B cell (primary cell): ENCODE measurements at regions not wholly inside any gene's neighbourhood (a gene's known extent, or its start where the extent isn't known, plus 50 kb on each side); places are given as distances from the start of the nearest gene placed in this dataset.

Experiments used
- ATAC-seq: fragments of 200-7000 bp; cut with Tn5 transposase; one replicate; pipeline ENCODE4 v1.10.0; 2021; ENCODE audit warnings: low read depth, mild to moderate bottlenecking, moderate number of reproducible peaks, moderate library complexity
- CTCF ChIA-PET: fragments of 350-600 bp; sonication (Branson Sonifier 250); formaldehyde crosslinking; loops from one replicate; lab custom pipeline; 2021; ENCODE audit warnings: antibody characterized with exemption, inconsistent platforms; lab: Charles Lee
- POLR2A ChIA-PET: fragments of 350-600 bp; sonication (Branson Sonifier 250); formaldehyde crosslinking; loops from one replicate; lab custom pipeline; 2021; ENCODE audit warnings: antibody characterized with exemption; lab: Charles Lee
- DNase-seq: peaks from one replicate; pipeline ENCODE4 v3.0.0; 2013
- H2AFZ ChIP-seq: 2 replicates; pipeline ENCODE4 v1.6.1; 2012; ENCODE audit warnings: mild to moderate bottlenecking, low read depth, low read length; ENCODE audit not compliant: insufficient read depth, poor library complexity, severe bottlenecking
- H3K27ac ChIP-seq, 2 donors: 1 replicate in 1 of 2; 2 replicates in 1 of 2; pipeline ENCODE4 v1.5.1; 2012 to 2013; ENCODE audit warnings: low read length in 2 of 2, mild to moderate bottlenecking in 2 of 2, moderate library complexity in 1 of 2
- H3K27me3 ChIP-seq, 4 experiments: fragments of 200-600 bp in 1 of 4; sonication (generic) in 1 of 4; replicated peaks in 1 of 4; 1 replicate in 2 of 4; 2 replicates in 2 of 4; pipeline versions ENCODE4 v1.6.1 to v1.7.0; 2013 to 2016; ENCODE audit warnings: low read length in 3 of 4, mild to moderate bottlenecking in 2 of 4, mixed read lengths in 1 of 4, moderate library complexity in 1 of 4; ENCODE audit not compliant: insufficient read depth in 4 of 4, control insufficient read depth in 3 of 4; ENCODE audit errors: control extremely low read depth in 1 of 4
- H3K36me3 ChIP-seq, 2 experiments: replicated peaks in 1 of 2; 1 replicate in 1 of 2; 2 replicates in 1 of 2; pipeline versions ENCODE4 v1.6.1 to v1.7.1; 2013; ENCODE audit warnings: low read length in 1 of 2; ENCODE audit not compliant: insufficient read depth in 2 of 2, control insufficient read depth in 1 of 2; ENCODE audit errors: control extremely low read depth in 1 of 2, extremely low read depth in 1 of 2
- H3K4me1 ChIP-seq, 2 donors: fragments of 200-600 bp in 1 of 2; sonication (generic) in 1 of 2; 1 replicate in 1 of 2; 2 replicates in 1 of 2; pipeline versions ENCODE4 v1.5.1 to v1.6.1; 2013 to 2017; ENCODE audit warnings: low read length in 2 of 2; ENCODE audit not compliant: control insufficient read depth in 2 of 2, insufficient read depth in 2 of 2
- H3K4me2 ChIP-seq: replicated peaks from 2 replicates; pipeline ENCODE3; 2012; ENCODE audit warnings: mild to moderate bottlenecking, low read depth, low read length; ENCODE audit not compliant: poor library complexity, severe bottlenecking
- H3K4me3 ChIP-seq, 5 experiments: fragments of 200-600 bp in 1 of 5; sonication (generic) in 1 of 5; 1 replicate in 3 of 5; 2 replicates in 2 of 5; pipeline versions ENCODE4 v1.5.1 to v1.7.0; 2011 to 2016; ENCODE audit warnings: low read length in 4 of 5, mild to moderate bottlenecking in 4 of 5, low read depth in 2 of 5, control low read depth in 1 of 5, moderate library complexity in 1 of 5; ENCODE audit not compliant: insufficient read depth in 1 of 5; ENCODE audit errors: control extremely low read depth in 1 of 5, extremely low read depth in 1 of 5
- H3K79me2 ChIP-seq: fragments of 200-600 bp; sonication (generic); one replicate; pipeline ENCODE4 v1.6.0; 2016; ENCODE audit warnings: low read length; ENCODE audit not compliant: control insufficient read depth, insufficient read depth
- H3K9ac ChIP-seq: fragments of 200-600 bp; sonication (generic); 2 replicates; pipeline ENCODE4 v1.6.1; 2017; ENCODE audit warnings: mild to moderate bottlenecking, low read length, moderate library complexity
- H3K9me3 ChIP-seq, 3 donors: one replicate each; pipeline versions ENCODE4 v1.6.1 to v1.7.1; 2013; ENCODE audit warnings: low read length in 2 of 3; ENCODE audit not compliant: control insufficient read depth in 2 of 3, insufficient read depth in 1 of 3; ENCODE audit errors: control extremely low read depth in 1 of 3
- H4K20me1 ChIP-seq: 2 replicates; pipeline ENCODE4 v1.6.0; 2012; ENCODE audit warnings: mild to moderate bottlenecking, low read length; ENCODE audit not compliant: insufficient read depth, control insufficient read depth, poor library complexity, severe bottlenecking
- H3K27ac Mint-ChIP-seq: one replicate; pipeline ENCODE4 v1.8.0; 2021; ENCODE audit warnings: mixed read lengths
- H3K27me3 Mint-ChIP-seq: one replicate; pipeline ENCODE4 v1.8.0; 2021; ENCODE audit warnings: mixed read lengths
- H3K4me1 Mint-ChIP-seq: one replicate; pipeline ENCODE4 v1.8.0; 2021; ENCODE audit warnings: mixed read lengths
- H3K4me3 Mint-ChIP-seq: one replicate; pipeline ENCODE4 v1.8.0; 2021; ENCODE audit warnings: mixed read lengths
- H3K9me3 Mint-ChIP-seq: one replicate; pipeline ENCODE4 v1.8.0; 2022; ENCODE audit warnings: mixed read lengths; ENCODE audit not compliant: insufficient read depth
- EZH2 ChIP-seq: IDR thresholded peaks from 2 replicates; pipeline ENCODE4 v1.6.1; 2012; ENCODE audit warnings: borderline replicate concordance, low read depth, mild to moderate bottlenecking, moderate library complexity, low read length; ENCODE audit not compliant: insufficient read depth, poor library complexity, severe bottlenecking
- WGBS: methylation state at CpG from one replicate; pipeline ENCODE4 v1.1.5; 2013; ENCODE audit warnings: missing lambda C conversion rate; ENCODE audit not compliant: insufficient coverage; 5-methylcytosine and 5-hydroxymethylcytosine counted together
- intact Hi-C: fragments of 100-400 bp; cut with micrococcal nuclease; formaldehyde crosslinking; loops from one replicate; pipeline ENCODE4 v1.10.0; 2022
- TF ChIP-seq, protein P1 (sequence below): fragments of 200-600 bp; IDR thresholded peaks from one replicate; pipeline ENCODE4 v1.8.0; 2022; ENCODE audit warnings: antibody characterized with exemption, mild to moderate bottlenecking

DNA sequence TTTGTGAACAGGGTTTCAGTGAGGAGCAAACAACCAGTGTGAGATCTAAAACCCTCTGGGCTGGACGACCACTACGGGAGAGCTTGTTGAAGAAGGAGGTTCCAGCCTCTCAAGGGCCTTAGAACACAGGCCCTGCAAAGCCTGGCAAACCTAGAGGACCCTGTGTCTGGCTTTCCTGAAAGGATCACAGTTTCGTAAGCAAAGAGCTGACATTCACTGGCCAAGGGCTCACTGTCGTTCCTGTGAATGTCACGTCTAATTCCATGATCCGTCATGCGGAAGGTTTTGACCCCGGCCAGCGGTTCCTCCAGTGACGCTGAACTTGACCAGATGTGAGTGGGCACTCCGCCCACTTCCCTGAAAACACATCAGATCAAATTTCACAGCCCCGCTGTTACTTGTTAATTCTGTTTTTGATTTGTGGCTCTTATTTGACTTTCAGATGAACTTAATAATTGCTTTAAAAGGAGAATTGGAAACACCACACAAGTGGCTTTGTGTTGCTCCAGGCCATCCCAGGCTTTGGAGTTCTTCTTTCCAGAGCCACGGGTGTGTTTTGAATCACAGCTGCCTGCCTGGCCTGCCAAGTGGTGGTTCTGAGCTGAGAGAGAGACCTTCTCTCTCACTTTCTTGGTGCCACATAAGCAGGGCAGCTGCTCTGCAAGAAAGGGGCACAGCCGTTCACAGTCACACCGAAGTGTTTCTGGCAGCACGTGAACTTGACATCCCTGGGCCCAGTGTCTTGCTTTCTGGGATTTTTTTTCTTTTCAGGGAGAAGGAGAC lies 308.4 kb downstream of the NDUFA10 start:
- Histone ChIP-seq H3K4me1 (no peaks in the 10 kb centered on the region), H3K4me2 (no peak overlapping the region), H3K79me2 (no peaks in the 10 kb centered on the region), H4K20me1 (no peaks in the 10 kb centered on the region), H3K9me3 (peaks cover 0 to 31% (median 5%) of the 10 kb centered on the region in 3 donors), H3K27ac (no peak overlapping the region), H2AFZ (no peak overlapping the region), H3K9ac (no peak overlapping the region), H3K36me3 (no peaks in the 10 kb centered on the region), H3K27me3 (no peaks in the 10 kb centered on the region), H3K4me3 (no peak overlapping the region)
- Mint-ChIP-seq H3K27me3 (peaks cover 3% of the 10 kb centered on the region), H3K9me3 (peaks cover 6% of the 10 kb centered on the region), H3K4me1 (no peaks in the 10 kb centered on the region), H3K4me3 (no peak overlapping the region), H3K27ac (no peak overlapping the region)
- TF ChIP-seq EZH2, result no peak
- TF ChIP-seq, protein P1, sequence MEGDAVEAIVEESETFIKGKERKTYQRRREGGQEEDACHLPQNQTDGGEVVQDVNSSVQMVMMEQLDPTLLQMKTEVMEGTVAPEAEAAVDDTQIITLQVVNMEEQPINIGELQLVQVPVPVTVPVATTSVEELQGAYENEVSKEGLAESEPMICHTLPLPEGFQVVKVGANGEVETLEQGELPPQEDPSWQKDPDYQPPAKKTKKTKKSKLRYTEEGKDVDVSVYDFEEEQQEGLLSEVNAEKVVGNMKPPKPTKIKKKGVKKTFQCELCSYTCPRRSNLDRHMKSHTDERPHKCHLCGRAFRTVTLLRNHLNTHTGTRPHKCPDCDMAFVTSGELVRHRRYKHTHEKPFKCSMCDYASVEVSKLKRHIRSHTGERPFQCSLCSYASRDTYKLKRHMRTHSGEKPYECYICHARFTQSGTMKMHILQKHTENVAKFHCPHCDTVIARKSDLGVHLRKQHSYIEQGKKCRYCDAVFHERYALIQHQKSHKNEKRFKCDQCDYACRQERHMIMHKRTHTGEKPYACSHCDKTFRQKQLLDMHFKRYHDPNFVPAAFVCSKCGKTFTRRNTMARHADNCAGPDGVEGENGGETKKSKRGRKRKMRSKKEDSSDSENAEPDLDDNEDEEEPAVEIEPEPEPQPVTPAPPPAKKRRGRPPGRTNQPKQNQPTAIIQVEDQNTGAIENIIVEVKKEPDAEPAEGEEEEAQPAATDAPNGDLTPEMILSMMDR, result no peak
- no peak for ATAC-seq
- CTCF ChIA-PET, result no interaction called here
- POLR2A ChIA-PET, result no interaction called here
- DNase-seq, result no peak
- intact Hi-C loops, result no loop called here
- WGBS, result 85% methylated on average over 11 of the region's 16 CpGs

GRCh38 chr2:239716009-239716408 lies 309.1 kb downstream of the NDUFA10 start:
- no peaks in the 10 kb centered on the region for H3K27me3 ChIP-seq
- no peaks in the 10 kb centered on the region for H3K36me3 ChIP-seq
- no peaks in the 10 kb centered on the region for H3K79me2 ChIP-seq
- CTCF ChIA-PET, result no interaction called here
- TF ChIP-seq, protein P1, result no peak
- TF ChIP-seq EZH2, result no peak
- no peak for DNase-seq
- Mint-ChIP-seq H3K27me3 (peaks cover 10% of the 10 kb centered on the region), H3K9me3 (peaks cover 6% of the 10 kb centered on the region), H3K4me3 (no peak overlapping the region), H3K4me1 (no peaks in the 10 kb centered on the region), H3K27ac (no peak overlapping the region)
- WGBS, result 96% methylated on average over 6 of the region's 6 CpGs
- POLR2A ChIA-PET, result no interaction called here
- no peak overlapping the region for H2AFZ ChIP-seq
- H3K9ac ChIP-seq, result no peak overlapping the region
- no peak overlapping the region for H3K4me3 ChIP-seq
- no peaks in the 10 kb centered on the region for H3K4me1 ChIP-seq
- no peak for ATAC-seq
- H4K20me1 ChIP-seq, result no peaks in the 10 kb centered on the region
- no peak overlapping the region for H3K4me2 ChIP-seq
- no peak overlapping the region for H3K27ac ChIP-seq
- H3K9me3 ChIP-seq, result peaks cover 0 to 36% (median 5%) of the 10 kb centered on the region in 3 donors
- intact Hi-C loops, result no loop called here
